OCI-LY3 (cell line): ENCODE measurements at regions not wholly inside any gene's neighbourhood (a gene's known extent, or its start where the extent isn't known, plus 50 kb on each side); places are given as distances from the start of the nearest gene placed in this dataset.

Experiments used
- EZH2phosphoT487 ChIP-seq: fragments of 200-600 bp; shearing (Covaris generic); IDR thresholded peaks from 2 replicates; pipeline ENCODE4 v1.6.1; 2018; ENCODE audit warnings: antibody characterized with exemption, mixed run types, low read depth
- TF ChIP-seq, protein P1 (sequence below): fragments of 200-600, 300-600 bp; sonication (generic); IDR thresholded peaks from 2 replicates; pipeline ENCODE4 v1.5.1; 2014; ENCODE audit warnings: antibody characterized with exemption, low read length, low read depth

DNA sequence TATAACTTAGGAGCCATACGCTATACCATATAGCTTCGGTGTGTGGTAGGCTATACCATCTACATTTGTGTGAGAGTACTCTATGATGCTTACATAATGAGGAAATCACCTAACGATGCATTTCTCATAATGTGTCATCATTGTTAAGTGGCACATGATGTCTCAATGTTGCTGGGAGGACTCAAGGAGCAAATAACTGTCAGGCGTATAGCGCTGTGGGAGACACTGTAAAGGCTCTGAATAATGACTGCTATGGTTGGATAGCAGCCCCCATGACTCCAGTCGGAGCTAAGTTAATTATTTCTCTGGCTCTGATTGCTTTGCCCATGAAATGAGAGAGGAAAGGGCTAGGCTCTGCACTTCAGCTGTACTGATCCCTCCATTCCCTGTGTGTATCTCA, 197.2 kb downstream of the RGS9 start:
- TF ChIP-seq, protein P1, sequence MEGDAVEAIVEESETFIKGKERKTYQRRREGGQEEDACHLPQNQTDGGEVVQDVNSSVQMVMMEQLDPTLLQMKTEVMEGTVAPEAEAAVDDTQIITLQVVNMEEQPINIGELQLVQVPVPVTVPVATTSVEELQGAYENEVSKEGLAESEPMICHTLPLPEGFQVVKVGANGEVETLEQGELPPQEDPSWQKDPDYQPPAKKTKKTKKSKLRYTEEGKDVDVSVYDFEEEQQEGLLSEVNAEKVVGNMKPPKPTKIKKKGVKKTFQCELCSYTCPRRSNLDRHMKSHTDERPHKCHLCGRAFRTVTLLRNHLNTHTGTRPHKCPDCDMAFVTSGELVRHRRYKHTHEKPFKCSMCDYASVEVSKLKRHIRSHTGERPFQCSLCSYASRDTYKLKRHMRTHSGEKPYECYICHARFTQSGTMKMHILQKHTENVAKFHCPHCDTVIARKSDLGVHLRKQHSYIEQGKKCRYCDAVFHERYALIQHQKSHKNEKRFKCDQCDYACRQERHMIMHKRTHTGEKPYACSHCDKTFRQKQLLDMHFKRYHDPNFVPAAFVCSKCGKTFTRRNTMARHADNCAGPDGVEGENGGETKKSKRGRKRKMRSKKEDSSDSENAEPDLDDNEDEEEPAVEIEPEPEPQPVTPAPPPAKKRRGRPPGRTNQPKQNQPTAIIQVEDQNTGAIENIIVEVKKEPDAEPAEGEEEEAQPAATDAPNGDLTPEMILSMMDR = no peak
- no peak for TF ChIP-seq EZH2phosphoT487
